ENCODE measurements at regions not wholly inside any gene's neighbourhood (a gene's known extent, or its start where the extent isn't known, plus 50 kb on each side); places are given as distances from the start of the nearest gene placed in this dataset.
"Not testable (repeated sequence)": the region's sequence is repeated elsewhere in the genome, so short reads cannot be mapped to it uniquely, and the experiment has no call there.

- not testable (repeated sequence) for H3K27ac ChIP-seq; H3K36me3 ChIP-seq; H3K4me3 ChIP-seq (ENCODE audit: low read depth, low read length); H3K9me3 ChIP-seq (ENCODE audit: severe bottlenecking)
- peaks cover 31% of the 10 kb centered on the region for H3K27me3 ChIP-seq (ENCODE audit: insufficient read depth, low read depth, severe bottlenecking)
- peak; percentile 32 for DNase-seq
- TF ChIP-seq, protein P1, sequence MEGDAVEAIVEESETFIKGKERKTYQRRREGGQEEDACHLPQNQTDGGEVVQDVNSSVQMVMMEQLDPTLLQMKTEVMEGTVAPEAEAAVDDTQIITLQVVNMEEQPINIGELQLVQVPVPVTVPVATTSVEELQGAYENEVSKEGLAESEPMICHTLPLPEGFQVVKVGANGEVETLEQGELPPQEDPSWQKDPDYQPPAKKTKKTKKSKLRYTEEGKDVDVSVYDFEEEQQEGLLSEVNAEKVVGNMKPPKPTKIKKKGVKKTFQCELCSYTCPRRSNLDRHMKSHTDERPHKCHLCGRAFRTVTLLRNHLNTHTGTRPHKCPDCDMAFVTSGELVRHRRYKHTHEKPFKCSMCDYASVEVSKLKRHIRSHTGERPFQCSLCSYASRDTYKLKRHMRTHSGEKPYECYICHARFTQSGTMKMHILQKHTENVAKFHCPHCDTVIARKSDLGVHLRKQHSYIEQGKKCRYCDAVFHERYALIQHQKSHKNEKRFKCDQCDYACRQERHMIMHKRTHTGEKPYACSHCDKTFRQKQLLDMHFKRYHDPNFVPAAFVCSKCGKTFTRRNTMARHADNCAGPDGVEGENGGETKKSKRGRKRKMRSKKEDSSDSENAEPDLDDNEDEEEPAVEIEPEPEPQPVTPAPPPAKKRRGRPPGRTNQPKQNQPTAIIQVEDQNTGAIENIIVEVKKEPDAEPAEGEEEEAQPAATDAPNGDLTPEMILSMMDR (IDR thresholded peaks at IDR 0.05; ENCODE audit: low read depth, low read length) = peak; percentile 34; the same call in 1 of the 2 replicates
Measured at GRCh38 chr14:106674509-106675125, 1148.2 kb downstream of the TMEM121 start.

- H3K27ac ChIP-seq; H3K36me3 ChIP-seq; H3K4me3 ChIP-seq (ENCODE audit: low read depth, low read length); H3K9me3 ChIP-seq (ENCODE audit: severe bottlenecking): not testable (repeated sequence)
- peaks cover 33% of the 10 kb centered on the region for H3K27me3 ChIP-seq (ENCODE audit: insufficient read depth, low read depth, severe bottlenecking)
- peak; percentile 23 for DNase-seq
Measured at GRCh38 chr14:106675716-106676115, 1149.3 kb downstream of the TMEM121 start.

- DNase-seq = no peak
- Histone ChIP-seq H3K9me3 (ENCODE audit: severe bottlenecking) (no peaks in the 10 kb centered on the region), H3K4me3 (ENCODE audit: low read depth, low read length) (no peak overlapping the region), H3K27me3 (ENCODE audit: insufficient read depth, low read depth, severe bottlenecking) (peaks cover 37% of the 10 kb centered on the region), H3K27ac (no peak overlapping the region), H3K36me3 (no peaks in the 10 kb centered on the region)
- TF ChIP-seq, protein P1 (IDR thresholded peaks at IDR 0.05; ENCODE audit: low read depth, low read length) = no peak
Measured at GRCh38 chr14:106679776-106680175, 1153.4 kb downstream of the TMEM121 start.

GRCh38 chr14:106681161-106681560 is 1154.8 kb downstream of the TMEM121 start:
- H3K9me3 ChIP-seq (ENCODE audit: severe bottlenecking) = no peaks in the 10 kb centered on the region
- no peak for DNase-seq
- TF ChIP-seq, protein P1 (IDR thresholded peaks at IDR 0.05; ENCODE audit: low read depth, low read length) = no peak
- no peak overlapping the region for H3K27ac ChIP-seq
- no peak overlapping the region for H3K4me3 ChIP-seq (ENCODE audit: low read depth, low read length)
- H3K36me3 ChIP-seq = no peaks in the 10 kb centered on the region
- H3K27me3 ChIP-seq (ENCODE audit: insufficient read depth, low read depth, severe bottlenecking) = peaks cover 49% of the 10 kb centered on the region

DNA sequence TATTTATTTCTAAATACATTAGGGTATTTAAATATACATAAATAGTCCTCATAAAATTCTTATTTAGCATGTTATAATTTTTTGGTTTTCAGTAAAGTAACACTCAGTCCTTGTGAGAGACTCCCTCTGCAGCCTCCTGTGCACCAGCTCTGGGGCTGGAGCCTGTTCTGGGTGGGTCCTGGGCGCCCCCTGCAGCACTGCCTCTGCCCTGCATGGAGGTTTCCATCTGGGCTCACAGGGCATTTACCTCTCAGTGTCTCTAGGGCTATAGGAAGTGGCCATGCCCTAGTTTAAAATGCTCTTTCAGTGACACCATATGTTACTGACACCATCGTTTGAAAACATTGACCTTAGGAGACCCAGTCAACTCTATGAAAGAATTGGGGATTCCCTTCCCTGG is 1155.2 kb downstream of the TMEM121 start:
- Histone ChIP-seq H3K9me3 (ENCODE audit: severe bottlenecking) (no peaks in the 10 kb centered on the region), H3K36me3 (no peaks in the 10 kb centered on the region), H3K4me3 (ENCODE audit: low read depth, low read length) (no peak overlapping the region), H3K27me3 (ENCODE audit: insufficient read depth, low read depth, severe bottlenecking) (peaks cover 52% of the 10 kb centered on the region), H3K27ac (no peak overlapping the region)
- no peak for DNase-seq
- TF ChIP-seq, protein P1 (IDR thresholded peaks at IDR 0.05; ENCODE audit: low read depth, low read length) = peak; percentile 37

DNA sequence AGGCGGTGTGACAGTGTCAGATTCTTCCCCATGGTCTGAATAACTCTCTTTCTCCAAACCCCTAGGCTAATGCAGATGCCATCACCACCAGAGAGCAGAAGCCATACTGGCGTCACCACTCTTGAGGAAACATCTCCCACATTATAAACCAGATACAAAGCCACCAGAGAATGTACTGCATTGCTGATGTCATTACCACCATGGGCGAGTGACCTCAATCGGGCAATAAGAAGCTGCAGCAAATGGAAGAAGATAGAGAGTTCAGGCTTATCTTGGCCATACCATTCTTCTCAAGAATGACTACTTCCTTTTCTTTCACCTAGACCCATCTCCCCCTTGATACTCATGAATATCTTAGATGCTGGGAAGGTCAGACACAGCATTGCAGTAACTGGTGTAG is 1157.2 kb downstream of the TMEM121 start:
- no peaks in the 10 kb centered on the region for H3K36me3 ChIP-seq
- TF ChIP-seq, protein P1 (IDR thresholded peaks at IDR 0.05; ENCODE audit: low read depth, low read length) = no peak
- H3K27me3 ChIP-seq (ENCODE audit: insufficient read depth, low read depth, severe bottlenecking) = peaks cover 60% of the 10 kb centered on the region
- DNase-seq = no peak
- no peaks in the 10 kb centered on the region for H3K9me3 ChIP-seq (ENCODE audit: severe bottlenecking)
- H3K4me3 ChIP-seq (ENCODE audit: low read depth, low read length) = no peak overlapping the region
- H3K27ac ChIP-seq = no peak overlapping the region
